Stimulated activated effector memory CD8-positive, alpha-beta T cell treated with anti-CD3 and anti-CD28 coated beads, Interleukin-12 subunit alpha, Interleukin-12 subunit beta, amount 100 ng/mL, for 72 hours (primary cell): ENCODE measurements at regions not wholly inside any gene's neighbourhood (a gene's known extent, or its start where the extent isn't known, plus 50 kb on each side); places are given as distances from the start of the nearest gene placed in this dataset.

Experiments used
- ATAC-seq: fragments of 150-1000 bp; cut with Tn5 transposase; 2 replicates; pipeline ENCODE4 v1.10.0; 2021
- DNase-seq, 2 donors: peaks; one replicate each; pipeline ENCODE4 v3.0.0; 2021 to 2022; ENCODE audit warnings: low spot score in 2 of 2
- H3K27ac Mint-ChIP-seq: one replicate; pipeline ENCODE4 v1.8.0; 2022; ENCODE audit warnings: mild to moderate bottlenecking, mixed read lengths
- H3K36me3 Mint-ChIP-seq: one replicate; pipeline ENCODE4 v1.8.0; 2022; ENCODE audit warnings: mild to moderate bottlenecking, mixed read lengths
- H3K4me1 Mint-ChIP-seq: one replicate; pipeline ENCODE4 v1.8.0; 2022; ENCODE audit warnings: mixed read lengths
- H3K4me3 Mint-ChIP-seq: one replicate; pipeline ENCODE4 v1.8.0; 2022; ENCODE audit warnings: mild to moderate bottlenecking, mixed read lengths
- H3K9me3 Mint-ChIP-seq: one replicate; pipeline ENCODE4 v1.8.0; 2022; ENCODE audit warnings: mixed read lengths

DNA sequence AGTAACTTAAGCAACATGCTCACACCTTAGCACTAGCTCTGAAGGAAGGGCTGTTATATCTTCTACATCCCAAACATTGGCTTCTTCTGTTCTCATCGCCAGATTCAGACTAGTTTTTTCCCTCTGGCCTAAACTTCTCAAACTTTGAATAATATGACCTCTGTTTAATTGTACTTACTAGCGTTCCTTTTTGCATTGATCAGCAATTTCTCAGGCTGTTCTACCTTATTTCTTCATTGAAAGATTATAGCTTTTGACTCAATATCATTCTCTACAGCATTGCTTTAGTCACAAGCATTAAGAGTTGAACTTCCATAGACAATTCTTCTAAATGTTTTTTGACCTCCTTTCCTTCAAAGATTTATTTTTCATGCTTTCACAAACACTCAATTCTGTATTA, 659.2 kb downstream of the PCDH7 start:
- DNase-seq (no peak), ATAC-seq (no peak)
- Mint-ChIP-seq H3K9me3 (peaks cover 7% of the 10 kb centered on the region), H3K27ac (no peak overlapping the region), H3K36me3 (no peaks in the 10 kb centered on the region), H3K4me1 (no peaks in the 10 kb centered on the region), H3K4me3 (no peak overlapping the region)

DNA sequence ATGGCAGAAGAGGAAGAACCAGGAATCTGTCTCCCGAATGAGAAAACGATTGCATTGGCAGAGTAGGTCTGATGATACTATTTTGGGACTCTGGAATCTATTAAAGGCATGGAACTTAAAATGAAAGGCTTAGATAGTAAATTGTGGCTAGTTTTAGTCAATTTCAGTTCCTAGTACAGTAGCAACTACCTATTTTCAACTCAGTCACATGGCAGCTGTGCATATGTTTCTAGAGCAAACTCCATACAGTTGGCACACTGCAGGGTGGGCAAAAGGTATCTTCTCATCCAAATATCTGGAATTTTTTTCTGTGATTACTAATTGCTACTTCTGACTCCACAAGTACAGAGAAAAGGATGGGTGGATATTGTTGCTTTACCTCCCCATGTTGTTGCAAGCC, 663.6 kb downstream of the PCDH7 start:
- Mint-ChIP-seq H3K9me3 (peaks cover 8% of the 10 kb centered on the region), H3K4me3 (no peak overlapping the region), H3K4me1 (no peaks in the 10 kb centered on the region), H3K27ac (no peak overlapping the region), H3K36me3 (no peaks in the 10 kb centered on the region)
- ATAC-seq (no peak), DNase-seq (no peak)

DNA sequence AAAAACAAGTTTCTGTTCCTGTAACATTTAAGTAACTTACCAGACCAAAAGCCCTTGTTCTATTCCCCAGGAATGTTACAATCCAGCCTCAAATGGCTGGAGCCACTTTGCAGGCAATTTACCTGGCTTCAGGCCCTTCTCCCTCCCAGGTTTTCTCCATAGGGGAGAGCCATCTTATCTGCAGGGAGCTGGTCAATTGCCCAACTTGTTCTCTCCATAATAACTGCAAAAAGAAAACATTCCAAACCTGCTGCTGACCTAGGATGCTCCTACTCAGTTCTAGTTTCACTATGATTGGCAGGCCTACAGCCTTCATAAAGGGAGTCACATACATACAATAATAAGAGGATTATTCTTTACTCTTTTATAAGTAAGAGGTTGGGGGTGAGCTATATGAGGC, 670.7 kb downstream of the PCDH7 start:
- DNase-seq (no peak), ATAC-seq (no peak)
- Mint-ChIP-seq H3K4me1 (no peaks in the 10 kb centered on the region), H3K27ac (no peak overlapping the region), H3K36me3 (no peaks in the 10 kb centered on the region), H3K4me3 (no peak overlapping the region), H3K9me3 (peaks cover 19% of the 10 kb centered on the region)

DNA sequence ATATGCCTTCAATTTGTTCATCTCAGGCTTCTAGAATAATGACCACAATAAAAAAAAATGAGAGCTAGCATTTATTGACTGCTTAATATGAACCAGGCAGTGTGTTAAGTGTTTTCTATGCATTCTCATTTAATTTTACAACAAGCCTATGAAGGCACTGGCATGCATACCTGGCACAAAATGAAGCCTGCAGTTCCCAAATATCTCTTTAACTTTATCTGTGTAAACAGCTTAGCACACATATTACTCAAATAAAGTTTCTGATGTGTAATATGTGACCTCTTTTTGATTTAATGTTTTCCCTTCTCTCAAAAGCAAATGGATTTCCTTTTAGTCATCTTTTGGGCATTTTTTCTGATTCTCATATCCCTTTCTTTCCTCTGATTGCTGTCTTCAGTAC, 671.8 kb downstream of the PCDH7 start:
- H3K9me3 Mint-ChIP-seq: peaks cover 19% of the 10 kb centered on the region

DNA sequence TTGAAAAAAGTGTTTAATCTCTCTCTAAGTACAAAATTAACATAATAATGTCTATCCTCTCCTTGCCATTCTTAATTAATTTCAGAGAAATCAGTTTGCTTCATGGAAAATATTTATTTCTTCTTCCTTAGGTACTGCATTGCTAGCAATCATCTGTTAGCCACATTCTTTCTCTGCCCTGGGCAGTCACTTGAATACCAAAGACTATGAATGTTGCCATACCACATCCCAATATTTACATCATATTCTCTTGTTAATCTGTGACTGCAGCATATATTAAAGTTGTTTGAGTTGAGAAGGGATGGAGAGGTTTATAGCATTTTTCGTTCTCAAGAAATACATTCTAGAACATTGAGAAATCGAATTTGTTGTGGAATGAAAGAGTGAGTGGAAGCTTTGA, 672.8 kb downstream of the PCDH7 start:
- no peaks in the 10 kb centered on the region for H3K36me3 Mint-ChIP-seq
- H3K4me1 Mint-ChIP-seq: no peaks in the 10 kb centered on the region
- H3K27ac Mint-ChIP-seq: no peak overlapping the region
- no peak overlapping the region for H3K4me3 Mint-ChIP-seq
- H3K9me3 Mint-ChIP-seq: peaks cover 19% of the 10 kb centered on the region
- ATAC-seq (no peak), DNase-seq (no peak)

More for the DNA sequence above, 671.8 kb downstream of the PCDH7 start:
- ATAC-seq (no peak), DNase-seq (no peak)
- no peak overlapping the region for H3K27ac Mint-ChIP-seq
- H3K36me3 Mint-ChIP-seq: no peaks in the 10 kb centered on the region
- no peaks in the 10 kb centered on the region for H3K4me1 Mint-ChIP-seq
- no peak overlapping the region for H3K4me3 Mint-ChIP-seq

DNA sequence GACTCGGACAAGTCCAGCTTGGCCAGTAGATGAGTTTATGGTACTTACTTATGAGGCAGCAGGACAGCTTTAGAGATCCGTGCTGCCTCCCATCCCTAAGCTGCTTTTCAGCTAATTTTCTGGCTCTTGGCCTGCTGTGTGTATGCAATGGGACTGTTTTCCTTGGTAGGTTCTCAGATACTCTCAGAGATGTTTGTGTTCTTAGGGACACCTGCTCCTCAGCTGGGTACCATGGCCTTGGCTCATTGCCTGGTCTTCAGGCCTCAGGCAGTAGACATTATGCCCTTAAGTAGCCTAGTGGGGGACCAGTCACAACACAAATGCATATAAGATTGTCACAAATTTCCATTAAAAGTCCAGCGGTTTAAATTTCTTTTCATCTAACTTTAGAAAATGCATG, 688.0 kb downstream of the PCDH7 start:
- DNase-seq (no peak), ATAC-seq (no peak)
- H3K4me1 Mint-ChIP-seq: no peaks in the 10 kb centered on the region
- H3K36me3 Mint-ChIP-seq: no peaks in the 10 kb centered on the region
- H3K9me3 Mint-ChIP-seq: peaks cover 13% of the 10 kb centered on the region
- H3K4me3 Mint-ChIP-seq: no peak overlapping the region
- H3K27ac Mint-ChIP-seq: no peak overlapping the region

DNA sequence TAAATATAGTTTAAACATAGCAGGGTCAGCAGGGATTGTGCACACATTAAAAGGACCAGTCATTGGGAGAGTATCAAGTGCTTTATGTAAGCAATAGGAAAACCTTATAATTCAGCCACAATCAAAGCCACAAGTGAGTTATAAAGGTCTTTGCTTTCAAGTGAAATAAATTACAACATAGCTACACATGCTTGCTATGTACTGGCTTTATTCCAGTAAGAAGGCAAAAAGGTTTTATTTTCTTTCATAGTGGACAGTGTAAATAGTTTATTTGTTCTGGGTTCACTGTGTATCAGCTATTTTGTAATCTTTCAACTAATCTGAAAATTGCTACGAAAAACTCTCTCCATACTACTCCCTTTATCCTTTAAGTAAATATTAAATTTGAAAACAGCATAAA, 691.4 kb downstream of the PCDH7 start:
- H3K9me3 Mint-ChIP-seq: peaks cover 15% of the 10 kb centered on the region
- DNase-seq (no peak), ATAC-seq (no peak)
- H3K4me3 Mint-ChIP-seq: no peak overlapping the region
- no peak overlapping the region for H3K27ac Mint-ChIP-seq
- no peaks in the 10 kb centered on the region for H3K36me3 Mint-ChIP-seq
- H3K4me1 Mint-ChIP-seq: no peaks in the 10 kb centered on the region

DNA sequence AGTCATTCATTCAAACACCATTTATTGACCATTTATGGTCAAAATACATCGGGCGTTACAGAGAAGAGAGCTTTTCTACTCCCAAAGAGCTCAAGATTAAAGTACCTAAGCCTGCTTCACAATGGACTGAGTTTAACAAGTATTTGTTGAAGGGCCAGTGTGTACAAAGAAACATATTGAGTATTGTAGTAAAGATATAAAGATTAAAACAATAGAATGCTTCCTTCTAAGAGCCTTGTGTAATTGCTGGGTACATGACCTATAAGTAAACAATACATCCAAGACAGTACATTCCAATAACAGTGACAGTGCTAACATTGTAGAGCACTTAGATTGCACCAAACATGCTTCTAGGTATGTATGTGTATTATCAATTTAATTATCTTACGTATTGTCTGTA, 695.5 kb downstream of the PCDH7 start:
- no peak overlapping the region for H3K27ac Mint-ChIP-seq
- ATAC-seq: no peak

DNA sequence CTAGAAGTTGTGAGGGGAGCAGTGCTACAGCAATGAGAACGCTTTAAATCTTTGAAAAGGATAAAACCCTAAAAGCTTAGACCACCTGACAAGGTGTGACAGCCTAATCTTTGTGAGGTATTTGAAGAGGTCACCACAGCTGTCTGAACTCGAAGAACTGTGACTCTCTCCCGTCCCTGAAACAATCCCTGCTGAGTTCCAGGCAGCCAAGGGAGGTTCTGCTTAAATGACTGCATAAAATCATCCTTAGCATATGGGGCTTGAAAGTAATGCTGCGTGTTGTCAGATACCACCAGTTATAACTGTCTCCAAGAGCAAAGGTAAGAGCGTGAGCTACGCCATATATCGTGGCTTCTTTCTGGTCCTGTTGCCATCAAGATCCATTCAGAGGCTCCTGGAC, 696.3 kb downstream of the PCDH7 start:
- H3K9me3 Mint-ChIP-seq: peaks cover 19% of the 10 kb centered on the region
- no peak for ATAC-seq
- no peaks in the 10 kb centered on the region for H3K36me3 Mint-ChIP-seq
- no peak overlapping the region for H3K27ac Mint-ChIP-seq
- H3K4me3 Mint-ChIP-seq: no peak overlapping the region
- DNase-seq: no peak
- no peaks in the 10 kb centered on the region for H3K4me1 Mint-ChIP-seq

More for the DNA sequence above, 695.5 kb downstream of the PCDH7 start:
- no peaks in the 10 kb centered on the region for H3K4me1 Mint-ChIP-seq
- peaks cover 23% of the 10 kb centered on the region for H3K9me3 Mint-ChIP-seq
- no peak overlapping the region for H3K4me3 Mint-ChIP-seq
- H3K36me3 Mint-ChIP-seq: no peaks in the 10 kb centered on the region
- no peak for DNase-seq

DNA sequence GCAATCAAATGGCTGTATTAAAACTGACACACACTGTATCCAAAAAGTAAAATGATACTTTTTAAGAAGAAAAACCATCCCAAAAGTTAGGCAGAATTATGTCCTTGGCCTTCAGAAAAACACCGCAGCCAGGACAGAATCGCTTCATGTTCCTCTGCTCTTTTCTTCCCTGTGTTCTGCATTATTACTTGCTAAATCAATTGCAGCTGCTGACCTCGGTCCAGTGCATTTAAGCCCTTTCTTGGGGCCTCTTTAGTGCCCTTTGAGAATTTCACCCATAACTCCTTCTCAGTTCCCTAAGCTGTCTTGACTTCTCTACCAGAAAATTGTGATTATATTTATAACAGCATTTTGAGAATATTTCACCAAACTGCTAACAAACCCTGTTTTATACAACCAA, 696.9 kb downstream of the PCDH7 start:
- peaks cover 19% of the 10 kb centered on the region for H3K9me3 Mint-ChIP-seq

DNA sequence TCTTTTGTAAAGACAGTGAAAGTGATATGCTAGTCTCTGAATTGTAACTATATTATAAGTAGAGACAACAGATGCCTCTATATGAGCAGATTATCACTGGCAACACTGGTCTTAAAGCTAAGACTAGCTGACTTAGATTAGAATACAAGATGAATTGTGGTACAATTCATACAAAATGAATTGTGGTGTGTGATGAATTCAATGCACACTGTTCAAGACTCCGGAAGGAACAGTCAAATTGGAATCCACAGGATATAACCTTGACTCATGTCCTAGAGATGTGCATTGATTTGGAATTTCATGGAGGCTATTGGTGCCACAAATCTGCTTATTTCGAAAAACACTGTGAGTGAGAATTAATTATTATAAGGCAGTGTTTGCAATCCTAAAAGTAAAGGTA, 701.8 kb downstream of the PCDH7 start:
- Mint-ChIP-seq H3K27ac (no peak overlapping the region), H3K9me3 (peaks cover 8% of the 10 kb centered on the region), H3K4me3 (no peak overlapping the region), H3K4me1 (no peaks in the 10 kb centered on the region), H3K36me3 (no peaks in the 10 kb centered on the region)
- no peak for ATAC-seq
- no peak for DNase-seq

More for the DNA sequence above, 696.9 kb downstream of the PCDH7 start:
- Mint-ChIP-seq H3K27ac (no peak overlapping the region), H3K36me3 (no peaks in the 10 kb centered on the region), H3K4me3 (no peak overlapping the region), H3K4me1 (no peaks in the 10 kb centered on the region)
- ATAC-seq (no peak), DNase-seq (no peak)

DNA sequence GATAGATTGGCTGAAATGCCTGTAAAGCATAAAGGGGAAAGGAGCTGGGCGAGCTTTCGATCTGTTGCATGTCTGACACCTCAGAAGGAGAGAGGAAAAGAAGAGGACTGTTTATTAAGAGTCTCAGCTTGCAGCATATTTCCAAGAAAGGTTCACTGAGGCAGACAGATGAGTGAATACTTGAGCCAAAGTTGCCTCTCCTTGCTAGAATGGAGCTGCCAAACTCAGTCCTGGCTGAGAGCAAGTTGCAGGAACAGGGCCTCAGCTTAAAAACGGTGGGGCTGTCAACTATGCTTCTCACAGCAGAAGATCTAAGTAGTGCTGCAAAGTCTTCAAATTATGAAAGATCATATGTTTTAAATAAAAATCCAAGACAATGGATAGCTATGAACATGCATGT, 707.5 kb downstream of the PCDH7 start:
- DNase-seq (no peak), ATAC-seq (no peak)
- Mint-ChIP-seq H3K36me3 (no peaks in the 10 kb centered on the region), H3K27ac (no peak overlapping the region), H3K4me1 (no peaks in the 10 kb centered on the region), H3K9me3 (peaks cover 8% of the 10 kb centered on the region), H3K4me3 (no peak overlapping the region)

DNA sequence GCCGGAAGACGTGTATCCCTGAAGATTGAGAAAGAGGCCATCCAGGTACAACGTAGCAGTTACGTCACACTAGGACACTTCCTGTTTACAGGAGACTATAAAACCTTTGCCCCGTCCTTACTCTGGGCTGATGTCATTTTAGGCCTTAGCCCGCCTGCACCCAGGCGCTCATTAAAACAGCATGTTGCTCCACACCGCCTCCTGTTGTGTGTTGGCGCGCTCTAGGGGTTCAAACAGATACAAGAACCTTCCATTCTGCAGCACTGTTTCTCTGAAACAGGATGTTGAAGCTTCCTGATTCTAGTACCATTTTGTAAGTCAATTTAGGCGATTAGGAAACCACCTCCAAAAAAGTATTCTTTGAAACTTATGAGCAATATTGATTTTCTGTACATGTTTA, 722.1 kb downstream of the PCDH7 start:
- no peaks in the 10 kb centered on the region for H3K36me3 Mint-ChIP-seq
- no peak overlapping the region for H3K27ac Mint-ChIP-seq
- H3K4me1 Mint-ChIP-seq: no peaks in the 10 kb centered on the region
- no peak for DNase-seq
- no peaks in the 10 kb centered on the region for H3K9me3 Mint-ChIP-seq
- no peak for ATAC-seq
- H3K4me3 Mint-ChIP-seq: no peak overlapping the region

DNA sequence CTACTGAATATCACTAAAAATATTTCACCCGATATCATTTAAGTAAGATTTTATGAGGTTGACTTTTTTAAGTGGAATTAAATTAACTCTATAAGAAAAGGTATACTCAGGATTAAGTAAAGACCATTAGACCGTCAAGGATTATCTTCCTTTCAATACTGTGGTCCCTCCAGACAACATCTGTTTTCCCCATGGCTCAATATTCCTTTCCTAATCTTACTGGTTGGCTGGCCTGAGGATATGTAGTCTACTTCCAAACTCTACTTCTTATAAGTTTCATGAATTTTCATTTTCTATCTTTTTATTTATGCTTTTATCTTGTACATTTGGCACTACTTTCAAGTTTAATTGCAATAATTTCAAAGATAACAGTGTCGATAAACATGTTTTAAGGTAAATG, 725.4 kb downstream of the PCDH7 start:
- no peak overlapping the region for H3K27ac Mint-ChIP-seq
- H3K4me1 Mint-ChIP-seq: no peaks in the 10 kb centered on the region
- H3K9me3 Mint-ChIP-seq: no peaks in the 10 kb centered on the region
- H3K36me3 Mint-ChIP-seq: no peaks in the 10 kb centered on the region
- H3K4me3 Mint-ChIP-seq: no peak overlapping the region
- DNase-seq: no peak
- ATAC-seq: no peak

DNA sequence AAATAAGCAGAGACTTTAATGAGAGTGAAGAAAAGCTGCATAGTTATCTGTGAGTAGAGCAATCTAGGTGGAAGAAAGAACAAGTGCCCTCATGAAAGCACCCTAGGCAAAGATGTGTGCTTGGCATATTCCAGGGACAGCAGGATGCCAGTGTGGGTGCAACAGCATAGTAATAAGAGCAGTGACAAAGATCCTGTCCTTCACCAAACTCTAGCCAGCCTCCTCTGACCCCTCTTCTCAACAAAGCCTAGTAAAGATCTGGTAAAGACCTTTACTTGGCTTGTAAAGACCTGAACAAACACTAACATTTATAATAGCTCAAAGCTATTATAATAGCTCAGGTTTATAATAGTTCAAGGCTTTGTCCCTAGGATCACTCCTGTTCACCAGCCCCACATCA, 735.4 kb downstream of the PCDH7 start:
- Mint-ChIP-seq H3K36me3 (no peaks in the 10 kb centered on the region), H3K4me1 (no peaks in the 10 kb centered on the region), H3K4me3 (no peak overlapping the region), H3K27ac (no peak overlapping the region), H3K9me3 (peaks cover 24% of the 10 kb centered on the region)
- ATAC-seq: no peak
- no peak for DNase-seq

DNA sequence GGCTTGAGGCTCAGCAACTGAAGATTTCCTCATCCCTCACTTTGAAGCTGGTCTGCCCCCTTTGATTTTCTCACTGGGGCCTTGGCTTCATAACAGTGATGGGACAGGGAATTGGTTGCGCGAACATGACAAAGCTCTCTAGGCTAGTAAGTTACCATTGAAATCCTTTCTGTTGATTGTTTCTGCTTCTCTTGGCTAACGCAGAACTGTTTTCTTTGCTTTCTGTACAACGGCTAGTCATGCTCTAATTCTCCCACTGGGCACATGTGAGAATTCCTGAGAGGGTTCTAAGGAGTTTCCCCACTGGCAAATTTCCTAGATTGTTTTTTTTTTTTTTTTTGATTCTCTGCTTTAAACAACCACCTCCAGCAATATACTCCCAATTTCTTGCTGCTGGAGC, 738.6 kb downstream of the PCDH7 start:
- Mint-ChIP-seq H3K4me1 (no peaks in the 10 kb centered on the region), H3K9me3 (peaks cover 17% of the 10 kb centered on the region), H3K4me3 (no peak overlapping the region), H3K36me3 (no peaks in the 10 kb centered on the region), H3K27ac (no peak overlapping the region)
- ATAC-seq: no peak
- no peak for DNase-seq

DNA sequence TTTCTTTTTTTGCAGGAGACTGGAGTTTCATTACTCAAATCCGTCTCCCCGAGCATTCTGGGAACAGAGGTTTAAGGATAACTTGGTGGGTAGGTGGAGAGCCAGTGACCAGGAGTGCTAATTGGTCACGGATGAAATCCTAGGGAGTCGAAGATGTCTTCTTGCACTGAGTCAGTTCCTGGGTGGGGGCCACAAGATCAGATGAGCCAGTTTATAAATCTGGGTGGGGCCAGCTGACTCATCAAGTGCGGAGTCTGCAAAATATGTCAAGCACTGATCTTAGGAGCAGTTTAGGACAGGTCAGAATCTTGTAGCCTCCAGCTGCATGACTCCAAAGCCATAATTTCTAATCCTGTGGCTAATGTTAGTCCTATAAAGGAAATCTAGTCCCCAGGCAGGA, 741.3 kb downstream of the PCDH7 start:
- DNase-seq: no peak
- Mint-ChIP-seq H3K4me1 (no peaks in the 10 kb centered on the region), H3K9me3 (peaks cover 18% of the 10 kb centered on the region), H3K4me3 (no peak overlapping the region), H3K27ac (no peak overlapping the region), H3K36me3 (no peaks in the 10 kb centered on the region)
- ATAC-seq: no peak
